T-cell (primary cell): ENCODE measurements at regions not wholly inside any gene's neighbourhood (a gene's known extent, or its start where the extent isn't known, plus 50 kb on each side); places are given as distances from the start of the nearest gene placed in this dataset.

Source experiments
- ATAC-seq, 4 experiments: fragments of 200-7000 bp in 3 of 4; fragments of 150-1000 bp in 1 of 4; cut with Tn5 transposase; replicated peaks in 1 of 4; 1 replicate in 3 of 4; 2 replicates in 1 of 4; pipeline ENCODE4 v1.10.0; 2021; ENCODE audit warnings: moderate library complexity in 3 of 4, mild to moderate bottlenecking in 2 of 4, moderate number of reproducible peaks in 1 of 4
- CTCF ChIA-PET, 2 donors: fragments of 300-600 bp; sonication (Branson Sonifier 250); formaldehyde crosslinking; loops; one replicate each; lab custom pipeline; 2022; ENCODE audit warnings: antibody characterized with exemption in 2 of 2; lab: Charles Lee
- POLR2A ChIA-PET, 2 donors: fragments of 300-600 bp; sonication (Branson Sonifier 250); formaldehyde crosslinking; loops; one replicate each; lab custom pipeline; 2022; ENCODE audit warnings: antibody characterized with exemption in 2 of 2; lab: Charles Lee
- DNase-seq, 35 experiments: peaks; one replicate each; pipeline versions ENCODE4 v3.0.0 to v3.0.0-alpha.2; 2013 to 2023
- H3K27ac ChIP-seq: one replicate; pipeline ENCODE4 v1.5.1; 2013; ENCODE audit warnings: low read length
- H3K27me3 ChIP-seq, 2 experiments: replicated peaks in 1 of 2; 1 replicate in 1 of 2; 2 replicates in 1 of 2; pipeline versions ENCODE4 v1.6.1 to v1.7.0; 2013; ENCODE audit warnings: low read length in 1 of 2, mixed read lengths in 1 of 2; ENCODE audit not compliant: control insufficient read depth in 2 of 2, insufficient read depth in 2 of 2; ENCODE audit errors: extremely low read depth in 1 of 2
- H3K36me3 ChIP-seq, 2 donors: 1 replicate in 1 of 2; 2 replicates in 1 of 2; pipeline versions ENCODE4 v1.6.1 to v1.7.0; 2013; ENCODE audit warnings: low read length in 1 of 2; ENCODE audit not compliant: control insufficient read depth in 2 of 2, insufficient read depth in 1 of 2; ENCODE audit errors: extremely low read depth in 1 of 2
- H3K4me1 ChIP-seq, 2 experiments: 1 replicate in 1 of 2; 2 replicates in 1 of 2; pipeline versions ENCODE4 v1.6.1 to v1.7.0; 2013; ENCODE audit warnings: low read length in 2 of 2, mixed read lengths in 1 of 2; ENCODE audit not compliant: insufficient read depth in 2 of 2, control insufficient read depth in 1 of 2; ENCODE audit errors: extremely low read depth in 1 of 2
- H3K4me3 ChIP-seq, 2 donors: 1 replicate in 1 of 2; 2 replicates in 1 of 2; pipeline versions ENCODE4 v1.5.1 to v1.7.0; 2013; ENCODE audit warnings: mild to moderate bottlenecking in 2 of 2, low read length in 1 of 2, moderate library complexity in 1 of 2; ENCODE audit not compliant: control insufficient read depth in 1 of 2; ENCODE audit errors: extremely low read depth in 1 of 2
- H3K9me3 ChIP-seq: 2 replicates; pipeline ENCODE4 v1.7.0; 2013
- H3K27ac Mint-ChIP-seq, 2 donors: one replicate each; pipeline ENCODE4 v1.8.0; 2020 to 2021; ENCODE audit warnings: mild to moderate bottlenecking in 2 of 2, mixed read lengths in 2 of 2
- H3K27me3 Mint-ChIP-seq, 2 donors: one replicate each; pipeline ENCODE4 v1.8.0; 2021 to 2022; ENCODE audit warnings: mixed read lengths in 2 of 2
- H3K36me3 Mint-ChIP-seq: one replicate; pipeline ENCODE4 v1.8.0; 2021; ENCODE audit warnings: mixed read lengths
- H3K4me1 Mint-ChIP-seq, 3 donors: one replicate each; pipeline ENCODE4 v1.8.0; 2020 to 2022; ENCODE audit warnings: mixed read lengths in 3 of 3, mild to moderate bottlenecking in 1 of 3
- H3K4me3 Mint-ChIP-seq, 3 donors: one replicate each; pipeline ENCODE4 v1.8.0; 2020 to 2022; ENCODE audit warnings: mild to moderate bottlenecking in 3 of 3, mixed read lengths in 3 of 3, moderate library complexity in 3 of 3
- H3K9me3 Mint-ChIP-seq, 3 donors: one replicate each; pipeline ENCODE4 v1.8.0; 2020 to 2022; ENCODE audit warnings: mixed read lengths in 3 of 3
- WGBS: methylation state at CpG from one replicate; pipeline ENCODE4 v1.1.5; 2013; ENCODE audit warnings: missing lambda C conversion rate; ENCODE audit not compliant: insufficient coverage; 5-methylcytosine and 5-hydroxymethylcytosine counted together

DNA sequence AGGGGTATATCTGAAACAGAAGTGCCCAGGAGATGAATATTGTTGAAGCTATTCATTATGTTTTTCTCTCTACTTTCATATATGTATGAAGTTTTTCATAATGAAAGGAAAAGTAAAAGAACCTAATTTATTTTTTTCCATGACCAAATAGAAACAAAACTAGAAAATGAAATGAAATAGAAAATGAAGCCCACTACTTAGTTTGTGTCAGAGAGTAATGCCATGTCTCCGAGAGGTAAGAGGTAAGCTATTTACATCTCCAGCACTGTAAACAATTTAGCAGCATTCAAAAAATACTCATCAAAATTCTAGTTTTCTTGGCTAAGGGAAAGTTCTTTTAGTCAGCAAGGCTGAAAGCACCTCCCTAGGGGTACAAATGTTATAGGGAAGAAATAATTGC is 238.6 kb downstream of the PTH2R start:
- Histone ChIP-seq H3K36me3 (no peaks in the 10 kb centered on the region), H3K27ac (no peak overlapping the region), H3K27me3 (no peaks in the 10 kb centered on the region), H3K4me1 (no peaks in the 10 kb centered on the region), H3K4me3 (no peak overlapping the region), H3K9me3 (no peaks in the 10 kb centered on the region)
- Mint-ChIP-seq H3K36me3 (no peaks in the 10 kb centered on the region), H3K4me3 (no peak overlapping the region), H3K27ac (no peak overlapping the region), H3K4me1 (no peaks in the 10 kb centered on the region), H3K27me3 (no peaks in the 10 kb centered on the region), H3K9me3 (peaks cover 6 to 12% (median 6%) of the 10 kb centered on the region in 3 donors)
- no peak for DNase-seq
- ATAC-seq, result no peak
- CTCF ChIA-PET, result no interaction called here
- WGBS, result no CpG with 5 or more reads among the region's 1 CpG
- POLR2A ChIA-PET, result no interaction called here

DNA sequence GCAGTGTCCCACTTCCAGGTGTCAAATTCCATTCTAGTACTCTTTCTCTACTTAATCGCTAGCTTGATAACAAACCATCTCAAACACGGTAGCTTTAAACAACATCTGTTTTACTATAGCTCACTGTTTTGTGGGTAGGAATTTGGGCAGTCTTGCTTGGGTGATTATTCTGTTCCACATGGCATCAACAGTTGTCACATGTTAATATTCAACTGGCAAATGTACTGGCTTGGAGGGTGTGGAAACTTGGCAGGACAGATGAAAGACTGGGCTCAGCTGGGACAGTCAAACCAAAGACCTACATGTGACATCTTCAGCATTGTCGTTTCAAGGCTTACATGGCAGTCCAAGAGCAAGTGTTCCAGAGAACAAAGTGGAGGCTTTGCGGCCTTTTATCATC is 241.8 kb downstream of the PTH2R start:
- H3K27me3 ChIP-seq, result no peaks in the 10 kb centered on the region
- Mint-ChIP-seq H3K4me3 (no peak overlapping the region), H3K9me3 (peaks cover 6 to 14% (median 6%) of the 10 kb centered on the region in 3 donors), H3K27me3 (no peaks in the 10 kb centered on the region), H3K27ac (no peak overlapping the region), H3K36me3 (no peaks in the 10 kb centered on the region), H3K4me1 (no peaks in the 10 kb centered on the region)
- no peak overlapping the region for H3K27ac ChIP-seq
- POLR2A ChIA-PET, result no interaction called here
- DNase-seq, result no peak
- H3K36me3 ChIP-seq, result no peaks in the 10 kb centered on the region
- no peaks in the 10 kb centered on the region for H3K4me1 ChIP-seq
- CTCF ChIA-PET, result interaction anchor here in 1 of 2 donors (0.6 to 1.1 kb wide), 3 partner anchors 8 to 1481 kb away, joined by 3 to 4 read pairs (median 3); no protein-coding TSS in a partner anchor
- H3K4me3 ChIP-seq, result no peak overlapping the region
- WGBS, result no CpG with 5 or more reads among the region's 4 CpGs
- H3K9me3 ChIP-seq, result no peaks in the 10 kb centered on the region
- no peak for ATAC-seq

DNA sequence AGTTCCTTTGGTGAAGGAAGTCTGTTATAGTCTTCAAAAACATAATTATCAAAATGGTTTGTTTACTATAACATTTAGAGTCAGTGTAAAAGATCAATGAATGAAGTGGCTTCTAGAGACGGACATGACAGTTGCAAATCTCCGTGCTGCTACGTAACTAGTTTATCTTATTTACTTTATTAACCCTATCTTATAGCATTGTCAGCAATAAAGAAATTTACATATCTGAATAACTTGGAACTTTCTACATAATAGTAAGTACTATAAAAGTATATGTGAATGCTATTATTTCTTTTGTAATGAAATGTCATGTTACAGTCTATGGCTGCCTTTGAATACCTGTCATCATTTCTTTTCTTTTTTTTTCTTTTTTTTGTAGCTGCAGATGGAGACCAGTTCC is 246.8 kb downstream of the PTH2R start:
- Histone ChIP-seq H3K4me3 (no peak overlapping the region), H3K36me3 (no peaks in the 10 kb centered on the region), H3K4me1 (no peaks in the 10 kb centered on the region), H3K9me3 (no peaks in the 10 kb centered on the region), H3K27me3 (no peaks in the 10 kb centered on the region), H3K27ac (no peak overlapping the region)
- H3K27me3 Mint-ChIP-seq, result no peaks in the 10 kb centered on the region
- H3K9me3 Mint-ChIP-seq, result peaks cover 0 to 7% (median 2%) of the 10 kb centered on the region in 3 donors
- WGBS, result no CpG with 5 or more reads among the region's 3 CpGs
- ChIA-PET CTCF (no interaction called here), POLR2A (no interaction called here)
- H3K36me3 Mint-ChIP-seq, result no peaks in the 10 kb centered on the region
- H3K4me3 Mint-ChIP-seq, result no peak overlapping the region
- H3K4me1 Mint-ChIP-seq, result no peaks in the 10 kb centered on the region
- no peak for ATAC-seq
- DNase-seq, result no peak
- no peak overlapping the region for H3K27ac Mint-ChIP-seq

- peaks cover 0 to 7% (median 0%) of the 10 kb centered on the region in 3 donors for H3K9me3 Mint-ChIP-seq
- Histone ChIP-seq H3K36me3 (no peaks in the 10 kb centered on the region), H3K4me1 (no peaks in the 10 kb centered on the region), H3K4me3 (no peak overlapping the region), H3K9me3 (no peaks in the 10 kb centered on the region), H3K27me3 (no peaks in the 10 kb centered on the region), H3K27ac (no peak overlapping the region)
- H3K36me3 Mint-ChIP-seq, result no peaks in the 10 kb centered on the region
- H3K27ac Mint-ChIP-seq, result no peak overlapping the region
- no peaks in the 10 kb centered on the region for H3K4me1 Mint-ChIP-seq
- H3K4me3 Mint-ChIP-seq, result no peak overlapping the region
- ATAC-seq, result no peak
- H3K27me3 Mint-ChIP-seq, result no peaks in the 10 kb centered on the region
- ChIA-PET CTCF (no interaction called here), POLR2A (no interaction called here)
- DNase-seq, result no peak
Observed at GRCh38 chr2:208654056-208654455, 247.5 kb downstream of the PTH2R start.

DNA sequence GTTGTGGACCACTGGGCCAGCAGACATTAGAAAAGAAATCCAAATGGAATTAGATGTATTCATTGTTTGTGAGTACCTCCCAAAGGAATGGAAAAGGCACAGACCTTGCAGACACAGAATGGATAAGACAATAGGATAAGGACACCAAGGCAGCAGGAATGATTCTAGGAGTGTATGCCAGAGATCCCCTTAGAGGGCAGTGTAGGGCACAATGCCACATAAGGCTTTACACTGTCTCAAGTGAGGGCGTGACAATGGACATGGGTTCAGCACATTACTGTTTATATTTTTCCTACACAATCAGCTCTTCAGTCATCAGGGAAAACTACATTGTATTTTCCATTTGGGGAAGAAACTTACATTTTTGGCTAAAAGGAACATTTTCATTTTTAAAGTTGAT is 250.9 kb downstream of the PTH2R start:
- ChIA-PET CTCF (interaction anchor here in 1 of 2 donors (0.6 kb wide), 1 partner anchor 47 kb away, joined by 4 read pairs; no protein-coding TSS in a partner anchor), POLR2A (no interaction called here)
- no peak overlapping the region for H3K27ac ChIP-seq
- H3K4me3 Mint-ChIP-seq, result no peak overlapping the region
- no peak overlapping the region for H3K4me3 ChIP-seq
- H3K36me3 Mint-ChIP-seq, result no peaks in the 10 kb centered on the region
- DNase-seq (no peak), ATAC-seq (no peak)
- no peak overlapping the region for H3K27ac Mint-ChIP-seq
- H3K36me3 ChIP-seq, result no peaks in the 10 kb centered on the region
- H3K27me3 ChIP-seq, result no peaks in the 10 kb centered on the region
- no peaks in the 10 kb centered on the region for H3K4me1 Mint-ChIP-seq
- no peaks in the 10 kb centered on the region for H3K27me3 Mint-ChIP-seq
- no peaks in the 10 kb centered on the region for H3K4me1 ChIP-seq
- H3K9me3 ChIP-seq, result no peaks in the 10 kb centered on the region
- WGBS, result no CpG with 5 or more reads among the region's 1 CpG
- H3K9me3 Mint-ChIP-seq, result peaks cover 3 to 6% (median 5%) of the 10 kb centered on the region in 3 donors

DNA sequence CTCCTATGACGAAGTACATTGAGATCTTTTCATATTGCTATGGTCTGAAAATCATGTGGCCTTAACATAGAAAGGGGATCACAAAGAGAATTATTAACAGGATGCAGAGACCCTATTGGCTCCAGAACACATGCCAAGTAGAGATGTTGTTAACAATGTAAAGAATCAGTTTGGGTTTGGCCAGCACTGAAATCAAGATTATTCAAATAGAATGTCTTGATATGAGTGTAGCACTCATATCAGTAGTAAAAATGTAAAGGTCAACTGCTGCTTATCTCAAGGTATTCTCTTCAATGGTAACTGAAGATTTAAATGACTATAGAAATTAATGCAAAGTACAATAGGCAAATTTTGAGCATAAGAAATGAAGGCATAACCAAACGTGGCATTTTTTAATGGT is 262.8 kb downstream of the PTH2R start:
- Histone ChIP-seq H3K36me3 (no peaks in the 10 kb centered on the region), H3K27ac (no peak overlapping the region), H3K9me3 (no peaks in the 10 kb centered on the region), H3K4me3 (no peak overlapping the region), H3K27me3 (no peaks in the 10 kb centered on the region), H3K4me1 (no peaks in the 10 kb centered on the region)
- ChIA-PET POLR2A (no interaction called here), CTCF (no interaction called here)
- no peaks in the 10 kb centered on the region for H3K4me1 Mint-ChIP-seq
- H3K36me3 Mint-ChIP-seq, result no peaks in the 10 kb centered on the region
- no peaks in the 10 kb centered on the region for H3K27me3 Mint-ChIP-seq
- no peak for ATAC-seq
- DNase-seq, result no peak
- H3K9me3 Mint-ChIP-seq, result peaks cover 2 to 3% (median 3%) of the 10 kb centered on the region in 3 donors
- H3K27ac Mint-ChIP-seq, result no peak overlapping the region
- WGBS, result 83% methylated on average over 1 of the region's 2 CpGs
- no peak overlapping the region for H3K4me3 Mint-ChIP-seq

GRCh38 chr2:208671284-208671683 is 264.7 kb downstream of the PTH2R start:
- no peak for ATAC-seq
- WGBS, result no CpG with 5 or more reads among the region's 1 CpG
- no peak overlapping the region for H3K4me3 Mint-ChIP-seq

More at GRCh38 chr2:208671284-208671683, 264.7 kb downstream of the PTH2R start:
- DNase-seq, result no peak
- Mint-ChIP-seq H3K4me1 (no peaks in the 10 kb centered on the region), H3K9me3 (peaks cover 2 to 3% (median 3%) of the 10 kb centered on the region in 3 donors), H3K27ac (no peak overlapping the region), H3K36me3 (no peaks in the 10 kb centered on the region), H3K27me3 (no peaks in the 10 kb centered on the region)
- Histone ChIP-seq H3K4me1 (no peaks in the 10 kb centered on the region), H3K27ac (no peak overlapping the region), H3K27me3 (no peaks in the 10 kb centered on the region), H3K4me3 (no peak overlapping the region), H3K9me3 (no peaks in the 10 kb centered on the region), H3K36me3 (no peaks in the 10 kb centered on the region)
- ChIA-PET CTCF (no interaction called here), POLR2A (no interaction called here)
